CD4-positive, CD25-positive, alpha-beta regulatory T cell (primary cell): ENCODE measurements at regions not wholly inside any gene's neighbourhood (a gene's known extent, or its start where the extent isn't known, plus 50 kb on each side); places are given as distances from the start of the nearest gene placed in this dataset.

Experiments
- ATAC-seq, 2 donors: fragments of 150-1000 bp; cut with Tn5 transposase; one replicate each; pipeline ENCODE4 v1.10.0; 2021; ENCODE audit warnings: low read depth in 2 of 2, moderate number of reproducible peaks in 2 of 2, moderate library complexity in 1 of 2
- DNase-seq, 3 donors: peaks; one replicate each; pipeline versions ENCODE4 v3.0.0 to v3.0.0-alpha.2; 2012 to 2022; ENCODE audit warnings: mixed read lengths in 1 of 3
- H3K27ac ChIP-seq: one replicate; pipeline ENCODE4 v1.7.0; 2013; ENCODE audit warnings: mild to moderate bottlenecking, low read length; ENCODE audit not compliant: insufficient read depth, poor library complexity, severe bottlenecking
- H3K27me3 ChIP-seq: one replicate; pipeline ENCODE4 v1.7.0; 2013; ENCODE audit warnings: low read length; ENCODE audit not compliant: control insufficient read depth, insufficient read depth
- H3K36me3 ChIP-seq: one replicate; pipeline ENCODE4 v1.7.0; 2013; ENCODE audit warnings: mild to moderate bottlenecking, low read length, moderate library complexity; ENCODE audit not compliant: control insufficient read depth, insufficient read depth
- H3K4me1 ChIP-seq: 2 replicates; pipeline ENCODE4 v1.7.0; 2013; ENCODE audit warnings: mild to moderate bottlenecking, low read length; ENCODE audit not compliant: insufficient read depth, control insufficient read depth, poor library complexity, severe bottlenecking
- H3K4me3 ChIP-seq: one replicate; pipeline ENCODE4 v1.7.0; 2013; ENCODE audit warnings: low read depth, mild to moderate bottlenecking, low read length, moderate library complexity
- H3K9me3 ChIP-seq, 2 experiments: 1 replicate in 1 of 2; 2 replicates in 1 of 2; pipeline ENCODE4 v1.7.0; 2013; ENCODE audit warnings: low read length in 2 of 2, mild to moderate bottlenecking in 1 of 2, moderate library complexity in 1 of 2; ENCODE audit not compliant: control insufficient read depth in 2 of 2
- H3K27ac Mint-ChIP-seq, 3 donors: one replicate each; pipeline ENCODE4 v1.8.0; 2020 to 2022; ENCODE audit warnings: mild to moderate bottlenecking in 3 of 3, mixed read lengths in 3 of 3, moderate library complexity in 2 of 3
- H3K27me3 Mint-ChIP-seq: one replicate; pipeline ENCODE4 v1.8.0; 2022; ENCODE audit warnings: mild to moderate bottlenecking, mixed read lengths
- H3K36me3 Mint-ChIP-seq: one replicate; pipeline ENCODE4 v1.8.0; 2020; ENCODE audit warnings: mixed read lengths
- H3K4me1 Mint-ChIP-seq, 4 donors: one replicate each; pipeline ENCODE4 v1.8.0; 2020 to 2022; ENCODE audit warnings: mixed read lengths in 4 of 4, mild to moderate bottlenecking in 1 of 4
- H3K4me3 Mint-ChIP-seq, 4 donors: one replicate each; pipeline ENCODE4 v1.8.0; 2020 to 2022; ENCODE audit warnings: mild to moderate bottlenecking in 4 of 4, mixed read lengths in 4 of 4, moderate library complexity in 3 of 4
- H3K9me3 Mint-ChIP-seq, 7 donors: one replicate each; pipeline ENCODE4 v1.8.0; 2020 to 2022; ENCODE audit warnings: mixed read lengths in 7 of 7, mild to moderate bottlenecking in 3 of 7, moderate library complexity in 2 of 7

DNA sequence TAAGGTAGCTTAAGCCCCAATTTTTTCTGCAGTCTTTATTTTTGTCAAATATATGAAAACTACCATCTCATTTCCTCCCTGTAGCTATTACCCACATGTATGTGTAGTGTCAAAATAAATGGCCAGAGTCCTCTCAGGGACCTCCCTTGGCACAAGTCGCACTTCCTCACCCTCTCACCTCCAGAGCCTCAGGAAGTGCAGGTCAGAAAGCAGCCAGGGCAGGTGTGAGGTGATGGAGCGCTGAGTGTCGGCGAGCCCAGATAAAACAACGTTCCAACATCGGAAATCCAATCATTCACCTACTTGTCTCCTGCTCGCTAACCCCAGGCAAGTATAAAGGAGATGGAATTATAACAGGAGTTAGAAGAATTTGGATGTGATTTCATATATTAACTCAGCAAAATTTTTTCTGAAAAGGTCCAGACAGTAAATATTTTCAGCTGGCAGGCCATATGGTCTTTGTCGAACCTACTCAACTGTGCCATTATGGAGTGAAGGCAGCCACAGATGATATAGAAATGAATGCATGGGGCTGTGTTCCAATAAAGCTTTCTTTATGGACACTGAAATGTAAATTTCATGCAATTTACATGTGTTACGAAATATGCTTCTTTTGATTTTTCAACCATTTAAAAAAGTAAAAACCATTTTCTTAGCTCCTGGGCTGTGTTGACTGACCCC, 76.8 kb upstream of the ERG start:
- H3K9me3 Mint-ChIP-seq, result peaks cover 0 to 1% (median 0%) of the 10 kb centered on the region in 7 donors

DNA sequence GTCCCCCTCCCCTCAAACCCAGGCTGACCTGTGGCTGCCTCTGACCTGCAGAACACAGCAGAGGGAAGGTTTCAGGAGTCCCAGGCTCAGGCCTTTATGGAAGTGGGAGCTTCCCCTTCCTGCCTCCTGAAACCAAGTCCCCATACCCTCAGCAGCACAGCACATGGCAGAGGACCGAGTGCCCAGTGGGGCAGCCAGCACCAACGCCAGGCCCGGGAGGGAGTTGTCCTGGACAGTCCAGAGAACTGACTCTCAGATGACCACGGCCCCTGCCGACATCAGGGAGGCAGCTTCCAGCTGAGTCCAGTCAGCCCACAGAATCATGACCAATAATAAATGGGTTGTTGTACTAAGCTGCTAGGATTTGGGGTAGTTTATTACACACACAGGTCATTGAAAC, 79.6 kb upstream of the ERG start:
- Mint-ChIP-seq H3K9me3 (peaks cover 0 to 1% (median 0%) of the 10 kb centered on the region in 7 donors), H3K4me3 (no peak overlapping the region), H3K27me3 (no peaks in the 10 kb centered on the region), H3K27ac (no peak overlapping the region), H3K4me1 (no peaks in the 10 kb centered on the region), H3K36me3 (no peaks in the 10 kb centered on the region)
- no peaks in the 10 kb centered on the region for H3K4me1 ChIP-seq
- no peaks in the 10 kb centered on the region for H3K27me3 ChIP-seq
- no peak for DNase-seq
- no peak overlapping the region for H3K27ac ChIP-seq
- H3K9me3 ChIP-seq, result no peaks in the 10 kb centered on the region
- no peak overlapping the region for H3K4me3 ChIP-seq
- ATAC-seq, result no peak
- no peaks in the 10 kb centered on the region for H3K36me3 ChIP-seq

More for the DNA sequence above, 76.8 kb upstream of the ERG start:
- Histone ChIP-seq H3K27ac (no peak overlapping the region), H3K4me3 (no peak overlapping the region), H3K9me3 (no peaks in the 10 kb centered on the region), H3K27me3 (no peaks in the 10 kb centered on the region), H3K36me3 (no peaks in the 10 kb centered on the region), H3K4me1 (no peaks in the 10 kb centered on the region)
- DNase-seq, result no peak
- no peak for ATAC-seq
- Mint-ChIP-seq H3K27ac (no peak overlapping the region), H3K4me3 (no peak overlapping the region), H3K4me1 (no peaks in the 10 kb centered on the region), H3K27me3 (no peaks in the 10 kb centered on the region), H3K36me3 (no peaks in the 10 kb centered on the region)

DNA sequence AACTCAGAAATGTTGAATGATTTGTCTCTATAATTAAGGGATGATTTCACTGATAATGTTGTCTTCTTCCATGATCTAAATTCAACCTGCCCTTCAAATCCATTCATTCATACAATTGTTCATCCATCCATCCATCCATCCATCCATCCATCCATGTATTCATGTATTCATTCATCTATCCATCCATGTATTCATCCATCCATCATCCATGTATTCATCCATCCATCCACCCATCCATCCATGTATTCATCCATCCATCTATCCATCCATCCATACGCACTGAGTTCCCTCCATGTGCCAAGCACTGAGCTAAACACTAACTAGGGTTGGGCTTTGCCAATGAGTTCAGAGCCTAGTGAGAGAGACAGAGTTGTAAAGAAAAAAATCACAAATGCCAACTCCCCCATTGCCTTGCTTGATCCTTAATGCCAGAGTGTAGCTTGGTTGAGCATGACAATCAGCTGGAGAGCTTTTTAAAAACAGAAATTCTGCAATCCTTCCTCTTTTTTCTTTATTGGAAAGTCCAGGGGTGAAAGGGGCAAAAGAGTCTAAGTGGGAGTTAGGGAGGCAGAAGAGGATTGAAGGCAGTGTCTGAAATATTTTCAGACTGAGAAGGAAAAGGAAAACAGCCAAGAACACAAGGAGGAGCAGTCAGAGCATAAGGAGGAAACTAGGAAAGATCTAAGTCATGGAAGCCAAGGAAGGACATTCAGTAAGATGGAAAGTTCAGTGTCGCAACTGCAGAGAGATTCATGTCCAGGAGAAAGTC, 92.4 kb upstream of the ERG start:
- H3K4me1 ChIP-seq, result no peaks in the 10 kb centered on the region
- no peak for DNase-seq
- H3K4me3 ChIP-seq, result no peak overlapping the region
- no peaks in the 10 kb centered on the region for H3K27me3 ChIP-seq
- H3K36me3 Mint-ChIP-seq, result no peaks in the 10 kb centered on the region
- H3K9me3 Mint-ChIP-seq, result peaks cover 0 to 3% (median 0%) of the 10 kb centered on the region in 7 donors
- H3K27ac ChIP-seq, result no peak overlapping the region
- H3K36me3 ChIP-seq, result no peaks in the 10 kb centered on the region
- no peaks in the 10 kb centered on the region for H3K9me3 ChIP-seq
- no peak overlapping the region for H3K4me3 Mint-ChIP-seq
- no peak overlapping the region for H3K27ac Mint-ChIP-seq
- H3K4me1 Mint-ChIP-seq, result no peaks in the 10 kb centered on the region
- no peaks in the 10 kb centered on the region for H3K27me3 Mint-ChIP-seq
- no peak for ATAC-seq

DNA sequence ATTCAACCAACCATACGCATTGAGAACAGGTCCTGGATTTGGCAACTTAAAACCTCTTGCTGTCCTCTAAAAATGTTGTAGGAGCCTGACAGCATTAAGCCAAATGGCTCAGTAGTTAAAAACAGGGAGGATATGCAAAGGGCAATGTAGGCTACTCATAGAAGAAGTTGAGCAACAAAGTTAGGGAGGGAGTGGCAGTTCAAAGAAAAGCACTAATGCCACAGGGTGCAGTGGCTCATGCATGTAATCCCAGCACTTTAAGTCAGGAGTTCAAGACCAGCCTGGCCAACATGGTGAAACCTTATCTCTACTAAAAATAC, 92.9 kb upstream of the ERG start:
- no peaks in the 10 kb centered on the region for H3K9me3 ChIP-seq
- Mint-ChIP-seq H3K27ac (no peak overlapping the region), H3K9me3 (peaks cover 0 to 3% (median 0%) of the 10 kb centered on the region in 7 donors), H3K36me3 (no peaks in the 10 kb centered on the region), H3K4me3 (no peak overlapping the region), H3K27me3 (no peaks in the 10 kb centered on the region), H3K4me1 (no peaks in the 10 kb centered on the region)
- H3K4me1 ChIP-seq, result no peaks in the 10 kb centered on the region
- ATAC-seq (no peak), DNase-seq (no peak)
- no peaks in the 10 kb centered on the region for H3K36me3 ChIP-seq
- H3K27ac ChIP-seq, result no peak overlapping the region
- no peak overlapping the region for H3K4me3 ChIP-seq
- H3K27me3 ChIP-seq, result no peaks in the 10 kb centered on the region

DNA sequence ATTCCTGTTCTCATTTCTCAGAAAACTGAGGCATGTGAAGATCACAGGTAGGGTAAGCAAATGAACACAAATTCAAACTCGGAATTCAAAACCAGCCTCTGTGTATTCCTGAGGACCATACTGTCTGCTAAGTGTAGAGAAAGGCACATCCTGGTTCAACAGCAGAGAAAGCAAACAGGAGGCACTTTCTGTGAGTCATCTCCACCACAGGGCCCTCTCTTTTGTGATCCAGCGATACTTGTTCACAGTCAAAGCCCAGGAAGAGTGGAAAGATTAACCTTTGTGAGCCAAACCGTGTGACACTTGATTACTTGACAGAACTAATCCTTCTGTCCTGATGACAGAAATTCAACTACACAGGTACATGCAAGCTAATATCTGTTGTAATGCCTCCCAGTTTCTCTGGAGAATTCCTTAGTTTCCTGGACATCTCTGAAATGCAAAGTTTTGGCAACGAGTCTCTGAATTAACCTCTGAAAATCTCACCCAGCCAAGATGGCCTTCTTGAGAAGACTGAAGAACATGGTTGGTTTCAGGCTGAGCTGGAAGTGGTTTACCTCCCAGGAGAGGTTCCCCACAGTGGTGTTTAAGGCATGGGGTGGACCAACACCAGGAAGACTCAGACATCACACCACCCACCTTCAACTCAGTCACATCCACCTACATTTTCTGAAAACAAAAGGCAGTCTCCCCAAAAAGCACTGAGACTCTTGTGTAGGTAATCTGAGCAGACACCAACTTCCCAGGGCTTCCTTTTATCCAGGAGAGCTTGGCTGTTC, 98.2 kb upstream of the ERG start:
- H3K9me3 Mint-ChIP-seq, result no peaks in the 10 kb centered on the region
- no peak for DNase-seq
- H3K4me3 Mint-ChIP-seq, result no peak overlapping the region
- no peak for ATAC-seq
- peaks cover 5% of the 10 kb centered on the region for H3K27me3 Mint-ChIP-seq
- Histone ChIP-seq H3K4me3 (no peak overlapping the region), H3K36me3 (no peaks in the 10 kb centered on the region), H3K27me3 (no peaks in the 10 kb centered on the region), H3K27ac (no peak overlapping the region), H3K4me1 (no peaks in the 10 kb centered on the region), H3K9me3 (no peaks in the 10 kb centered on the region)
- H3K4me1 Mint-ChIP-seq, result no peaks in the 10 kb centered on the region
- H3K27ac Mint-ChIP-seq, result no peak overlapping the region
- H3K36me3 Mint-ChIP-seq, result no peaks in the 10 kb centered on the region

DNA sequence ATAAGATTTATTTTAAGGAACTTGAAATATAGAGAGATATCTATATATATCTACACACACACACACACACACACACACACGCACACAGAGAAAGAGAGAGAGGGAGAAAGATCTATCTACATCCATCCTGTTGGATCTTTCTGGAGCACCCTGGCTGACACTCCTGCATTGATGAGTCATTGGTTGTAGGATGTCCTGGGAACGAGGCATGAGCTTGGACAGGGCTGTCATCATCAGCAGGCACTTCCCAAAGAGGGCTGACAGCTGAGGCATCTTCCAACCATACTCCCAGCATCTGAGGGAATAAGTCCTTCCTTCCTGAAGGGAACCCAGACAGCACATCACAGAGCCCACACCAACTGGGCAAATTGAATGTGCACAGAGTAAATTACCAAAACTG, 99.1 kb upstream of the ERG start:
- no peak overlapping the region for H3K27ac ChIP-seq
- no peaks in the 10 kb centered on the region for H3K36me3 Mint-ChIP-seq
- H3K9me3 Mint-ChIP-seq, result no peaks in the 10 kb centered on the region
- H3K27ac Mint-ChIP-seq, result no peak overlapping the region
- no peaks in the 10 kb centered on the region for H3K27me3 ChIP-seq
- no peaks in the 10 kb centered on the region for H3K9me3 ChIP-seq
- no peak for DNase-seq
- no peaks in the 10 kb centered on the region for H3K4me1 Mint-ChIP-seq
- ATAC-seq, result no peak
- no peak overlapping the region for H3K4me3 Mint-ChIP-seq
- H3K36me3 ChIP-seq, result no peaks in the 10 kb centered on the region
- peaks cover 5% of the 10 kb centered on the region for H3K27me3 Mint-ChIP-seq
- no peaks in the 10 kb centered on the region for H3K4me1 ChIP-seq
- no peak overlapping the region for H3K4me3 ChIP-seq

DNA sequence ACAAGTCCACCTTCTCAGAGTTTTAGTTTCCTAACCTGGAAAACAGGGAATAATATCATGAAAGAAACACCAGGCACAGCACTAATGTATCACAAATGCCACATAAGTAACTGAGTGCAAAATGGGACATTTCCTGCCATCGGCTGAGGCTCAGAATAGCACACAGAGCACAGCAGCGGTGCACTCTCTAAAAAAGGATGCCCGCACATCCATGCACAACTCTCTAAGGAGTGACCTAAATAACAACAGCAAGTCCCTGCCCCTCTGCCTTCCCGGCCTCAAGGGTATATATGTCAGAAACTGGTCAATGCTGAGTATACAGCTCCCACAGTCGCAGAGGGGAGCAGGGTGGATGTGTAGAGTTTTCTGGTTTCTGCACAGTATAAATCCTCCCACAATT, 100.1 kb upstream of the ERG start:
- H3K36me3 ChIP-seq, result no peaks in the 10 kb centered on the region
- Mint-ChIP-seq H3K4me1 (no peaks in the 10 kb centered on the region), H3K27ac (no peak overlapping the region), H3K9me3 (no peaks in the 10 kb centered on the region), H3K36me3 (no peaks in the 10 kb centered on the region), H3K4me3 (no peak overlapping the region), H3K27me3 (peaks cover 5% of the 10 kb centered on the region)
- ATAC-seq (no peak), DNase-seq (no peak)
- H3K27me3 ChIP-seq, result no peaks in the 10 kb centered on the region
- H3K4me3 ChIP-seq, result no peak overlapping the region
- no peaks in the 10 kb centered on the region for H3K4me1 ChIP-seq
- H3K27ac ChIP-seq, result no peak overlapping the region
- H3K9me3 ChIP-seq, result no peaks in the 10 kb centered on the region
